Stimulated activated CD4-positive, alpha-beta T cell treated with anti-CD3 and anti-CD28 coated beads, Interleukin-4, amount 100 ng/mL, for 48 hours (primary cell): ENCODE measurements at regions not wholly inside any gene's neighbourhood (a gene's known extent, or its start where the extent isn't known, plus 50 kb on each side); places are given as distances from the start of the nearest gene placed in this dataset.

Experiments used
- DNase-seq, 2 donors: peaks; one replicate each; pipeline ENCODE4 v3.0.0-alpha.2; 2020; ENCODE audit warnings: low read depth in 2 of 2

- no peak for DNase-seq
These were observed 53.4 kb downstream of the FOXB1 start for GRCh38 chr15:60057554-60057953.

- DNase-seq: no peak
These were observed 55.1 kb downstream of the FOXB1 start for GRCh38 chr15:60059186-60059585.

GRCh38 chr15:60061758-60062157, 57.6 kb downstream of the FOXB1 start:
- no peak for DNase-seq

GRCh38 chr15:60062826-60063225, 58.7 kb downstream of the FOXB1 start:
- no peak for DNase-seq

GRCh38 chr15:60065951-60066350, 61.8 kb downstream of the FOXB1 start:
- DNase-seq: no peak

- DNase-seq: no peak
These were observed 66.9 kb downstream of the FOXB1 start for GRCh38 chr15:60070838-60071493.

- no peak for DNase-seq
These were observed 68.8 kb downstream of the FOXB1 start for GRCh38 chr15:60072826-60073465.

- DNase-seq: no peak
These were observed 69.3 kb downstream of the FOXB1 start for GRCh38 chr15:60073466-60073840.

- no peak for DNase-seq
These were observed 70.2 kb downstream of the FOXB1 start for GRCh38 chr15:60074181-60074885.

- DNase-seq: no peak
These were observed 71.9 kb downstream of the FOXB1 start for GRCh38 chr15:60076045-60076444.

- DNase-seq: no peak
These were observed 72.6 kb downstream of the FOXB1 start for GRCh38 chr15:60076582-60077276.

GRCh38 chr15:60077581-60078359, 73.7 kb downstream of the FOXB1 start:
- DNase-seq: peak in 1 of 2 donors; percentile 42

- no peak for DNase-seq
These were observed 75.1 kb downstream of the FOXB1 start for GRCh38 chr15:60079210-60079609.

- DNase-seq: no peak
These were observed 77.9 kb downstream of the FOXB1 start for GRCh38 chr15:60081976-60082375.

GRCh38 chr15:60083318-60083717, 79.2 kb downstream of the FOXB1 start:
- no peak for DNase-seq

GRCh38 chr15:60086681-60087429, 82.7 kb downstream of the FOXB1 start:
- no peak for DNase-seq

GRCh38 chr15:60087561-60087960, 83.5 kb downstream of the FOXB1 start:
- no peak for DNase-seq

GRCh38 chr15:60090747-60091146, 86.6 kb downstream of the FOXB1 start:
- no peak for DNase-seq

GRCh38 chr15:60091157-60091556, 87.0 kb downstream of the FOXB1 start:
- DNase-seq: no peak

GRCh38 chr15:60091911-60092310, 87.8 kb downstream of the FOXB1 start:
- no peak for DNase-seq
